Erythroblast (primary cell): ENCODE measurements at regions not wholly inside any gene's neighbourhood (a gene's known extent, or its start where the extent isn't known, plus 50 kb on each side); places are given as distances from the start of the nearest gene placed in this dataset.

Experiments
- GATA1 ChIP-seq: IDR thresholded peaks from 2 replicates; pipeline ENCODE4 v1.6.1; 2011; ENCODE audit warnings: low read depth, mild to moderate bottlenecking, control low read depth, low read length, moderate library complexity
- POLR2A ChIP-seq: IDR thresholded peaks from 2 replicates; pipeline ENCODE4 v1.6.1; 2011; ENCODE audit warnings: mild to moderate bottlenecking, low read length

GRCh38 chr2:403682-404081 lies 115.8 kb upstream of the ALKAL2 start:
- TF ChIP-seq POLR2A (no peak), GATA1 (no peak)
